Activated CD4-positive, alpha-beta T cell treated with anti-CD3 and anti-CD28 coated beads for 48 hours (primary cell): ENCODE measurements at regions not wholly inside any gene's neighbourhood (a gene's known extent, or its start where the extent isn't known, plus 50 kb on each side); places are given as distances from the start of the nearest gene placed in this dataset.
"Not testable (repeated sequence)": the region's sequence is repeated elsewhere in the genome, so short reads cannot be mapped to it uniquely, and the experiment has no call there.

Source experiments
- DNase-seq: peaks from one replicate; pipeline ENCODE4 v3.0.0-alpha.2; 2020

DNA sequence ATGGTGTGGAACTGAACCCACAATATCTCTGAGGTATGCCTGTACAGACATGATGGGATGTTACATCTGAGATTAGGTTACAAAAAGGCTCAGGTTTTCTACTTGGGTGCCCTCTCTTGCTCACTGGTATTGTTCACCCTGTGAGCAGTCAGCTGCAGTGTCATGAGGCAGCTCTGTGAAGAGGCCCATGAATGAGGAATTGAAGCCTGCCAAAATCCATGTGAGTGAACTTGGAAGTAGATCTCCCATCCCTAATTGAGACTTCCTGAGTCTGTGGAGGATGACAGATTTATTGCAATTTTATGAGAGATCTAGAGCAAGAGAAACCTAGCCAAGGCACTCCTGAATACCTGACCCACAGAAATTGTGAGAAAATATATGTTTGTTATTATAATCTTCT is 404.9 kb upstream of the ZEB2 start:
- no peak for DNase-seq

DNA sequence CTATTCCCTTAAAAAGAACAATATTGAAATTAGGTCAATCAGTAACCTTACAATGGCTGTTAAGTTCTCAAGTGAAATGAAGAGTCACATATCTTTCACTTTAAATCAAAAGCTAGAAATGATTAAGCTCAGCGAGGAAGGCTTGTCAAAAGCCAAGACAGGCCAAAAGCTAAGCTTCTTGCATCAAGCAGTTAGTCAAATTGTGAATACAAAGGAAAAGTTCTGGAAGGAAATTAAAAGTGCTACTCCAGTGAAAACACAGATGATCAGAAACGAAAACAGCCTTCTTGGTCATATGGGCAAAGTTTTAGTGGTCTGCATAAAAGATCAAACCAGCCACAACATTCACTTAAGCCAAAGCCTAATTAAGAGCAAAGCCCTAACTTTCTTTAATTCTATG is 402.6 kb upstream of the ZEB2 start:
- DNase-seq: no peak

DNA sequence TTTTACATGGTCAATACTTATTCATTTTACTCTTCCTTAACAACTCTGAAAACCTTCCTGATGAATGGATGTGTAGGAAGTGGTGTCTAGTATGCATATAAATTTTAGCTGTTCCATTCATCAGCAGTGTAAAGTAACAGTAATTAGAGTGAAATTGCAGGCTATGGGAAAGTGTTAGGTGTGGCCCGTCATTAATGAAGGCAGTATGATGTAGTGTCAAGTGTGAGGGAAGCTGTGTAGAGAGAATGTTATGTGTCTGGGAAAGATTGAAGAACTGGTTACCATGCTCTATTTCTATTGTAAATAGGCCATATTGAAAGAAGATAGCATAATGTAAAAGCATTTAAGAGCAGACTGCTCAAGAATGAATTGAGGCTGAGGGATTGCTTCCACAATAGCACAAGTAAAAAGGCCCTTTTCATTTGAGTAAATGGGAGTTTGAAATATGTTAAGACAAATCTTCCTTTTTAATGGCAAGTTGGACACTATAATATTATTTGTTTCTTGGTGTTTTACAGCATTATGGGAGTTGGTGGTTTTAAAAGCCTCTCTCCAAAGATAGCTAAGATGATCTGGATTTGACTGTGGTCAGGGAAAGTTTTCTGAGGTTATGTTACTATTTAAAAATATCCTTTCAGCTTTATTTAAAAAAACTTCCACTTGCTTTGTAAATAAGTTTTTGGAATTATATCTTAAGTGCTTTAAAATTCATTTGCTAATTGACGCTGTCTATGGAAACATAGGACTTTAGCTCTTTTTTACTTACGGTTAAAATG is 401.0 kb upstream of the ZEB2 start:
- DNase-seq: no peak

DNA sequence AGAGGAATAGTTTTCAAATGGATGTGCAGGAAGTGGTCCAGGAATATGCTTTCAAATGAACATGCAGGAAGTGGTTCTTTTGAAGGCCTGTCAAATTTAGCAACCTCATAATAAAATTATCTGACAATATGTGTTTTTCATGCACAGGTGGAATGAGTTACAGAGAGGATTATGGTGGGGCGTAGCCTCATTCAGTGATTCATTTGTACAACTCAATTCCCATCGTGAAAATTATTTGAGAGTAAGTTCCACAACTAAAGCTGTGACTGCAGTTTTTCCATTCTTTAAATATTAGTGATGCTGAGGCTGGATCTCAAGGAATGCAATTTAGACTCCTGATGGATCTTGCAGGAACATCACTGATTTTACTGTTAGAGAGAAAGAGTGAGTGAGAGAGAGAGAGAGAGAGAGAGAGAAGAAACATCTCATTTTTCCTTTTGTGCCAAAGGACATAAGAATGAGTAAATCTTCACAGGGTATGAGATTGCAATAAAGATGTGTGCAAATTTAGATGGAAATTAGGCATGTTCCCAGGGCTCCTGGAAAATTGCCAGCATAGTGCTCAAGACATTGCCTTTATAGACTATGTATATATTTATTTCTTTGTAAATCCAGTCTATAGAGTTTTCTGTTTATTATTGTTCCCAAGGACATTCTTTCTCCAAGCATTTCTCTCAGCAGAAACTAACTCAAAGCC is 394.9 kb upstream of the ZEB2 start:
- DNase-seq: no peak

DNA sequence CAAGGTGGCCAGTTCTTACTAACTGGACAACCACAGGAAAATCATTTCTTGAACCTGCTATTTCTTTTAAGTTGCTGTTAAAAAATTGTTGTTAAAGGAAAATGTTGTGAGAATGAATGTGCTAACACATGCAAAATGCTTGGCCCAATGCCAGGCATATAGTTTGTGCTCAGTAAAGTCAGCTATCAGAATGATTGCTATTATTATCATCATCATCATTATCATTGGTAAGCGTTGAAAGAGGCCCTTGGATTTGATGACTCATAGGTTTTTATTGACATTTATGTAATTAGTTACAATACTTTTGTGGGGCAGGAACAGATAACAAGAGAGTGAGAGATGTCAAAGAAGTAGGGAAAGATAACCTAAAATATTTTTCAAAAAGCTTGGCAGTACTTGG is 394.2 kb upstream of the ZEB2 start:
- DNase-seq: no peak

DNA sequence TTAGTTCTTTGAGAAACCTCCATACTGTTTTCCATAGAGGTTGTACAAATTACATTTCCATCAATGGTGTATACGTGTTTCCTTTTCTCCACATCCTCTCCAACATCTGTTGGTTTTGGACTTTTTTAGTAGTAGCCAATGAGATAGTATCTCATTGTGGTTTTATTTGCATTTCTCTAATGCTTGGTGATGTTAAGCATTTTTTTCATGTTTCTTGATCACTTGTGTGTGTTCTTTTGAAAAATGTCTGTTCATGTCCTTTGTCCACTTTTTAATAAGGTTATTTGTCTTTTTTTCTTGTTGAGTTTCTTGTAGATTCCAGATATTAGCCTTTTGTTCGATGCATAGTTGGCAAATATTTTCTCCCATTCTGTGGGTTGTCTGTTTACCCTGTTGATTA is 392.3 kb upstream of the ZEB2 start:
- DNase-seq: no peak

DNA sequence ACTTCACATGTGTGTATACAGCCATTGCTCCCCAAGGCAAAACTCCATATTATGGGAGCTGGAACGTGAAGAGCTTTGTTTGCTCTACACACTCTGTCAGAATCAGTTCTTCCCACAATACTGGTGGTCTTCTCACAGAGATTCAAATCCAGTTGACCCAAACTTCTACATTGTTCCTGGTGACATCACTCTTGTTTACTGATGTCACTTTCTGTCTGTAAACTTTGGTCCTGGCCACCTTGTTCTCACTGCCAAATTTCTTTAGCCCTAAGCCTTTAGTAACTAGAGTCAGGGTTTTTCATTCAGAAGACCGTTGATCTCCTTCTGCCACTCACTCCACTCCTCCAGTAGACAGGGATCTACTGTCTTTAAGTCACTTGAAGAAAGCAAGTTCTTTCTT is 386.0 kb upstream of the ZEB2 start:
- DNase-seq: no peak

DNA sequence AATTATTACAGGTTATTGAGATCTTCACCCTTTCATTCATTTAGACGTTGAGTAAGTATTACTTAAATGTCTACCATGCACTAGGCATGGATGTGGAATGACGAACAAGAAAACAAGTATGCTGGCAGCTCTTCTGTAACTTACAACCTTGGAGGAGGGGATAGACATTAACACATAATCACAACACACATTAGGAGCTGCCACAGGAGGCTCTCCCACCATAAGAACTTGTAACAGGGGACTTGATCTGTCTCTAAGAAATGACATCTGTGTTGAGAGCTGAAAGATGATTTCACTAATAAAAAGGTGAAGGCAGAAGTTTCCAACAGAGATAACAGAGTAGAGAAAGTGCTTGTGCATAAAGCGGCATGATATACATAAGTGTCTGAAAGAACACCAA is 384.7 kb upstream of the ZEB2 start:
- no peak for DNase-seq

DNA sequence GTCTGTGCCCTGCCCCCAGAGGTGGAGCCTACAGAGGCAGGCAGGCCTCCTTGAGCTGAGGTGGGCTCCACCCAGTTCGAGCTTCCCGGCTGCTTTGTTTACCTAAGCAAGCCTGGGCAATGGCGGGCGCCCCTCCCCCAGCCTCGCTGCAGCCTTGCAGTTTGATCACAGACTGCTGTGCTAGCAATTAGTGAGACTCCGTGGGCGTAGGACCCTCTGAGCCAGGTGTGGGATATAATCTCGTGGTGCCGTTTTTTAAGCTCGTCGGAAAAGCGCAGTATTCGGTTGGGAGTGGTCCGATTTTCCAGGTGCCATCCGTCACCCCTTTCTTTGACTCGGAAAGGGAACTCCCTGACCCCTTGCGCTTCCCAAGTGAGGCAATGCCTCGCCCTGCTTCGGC is 383.1 kb upstream of the ZEB2 start:
- not testable (repeated sequence) for DNase-seq

DNA sequence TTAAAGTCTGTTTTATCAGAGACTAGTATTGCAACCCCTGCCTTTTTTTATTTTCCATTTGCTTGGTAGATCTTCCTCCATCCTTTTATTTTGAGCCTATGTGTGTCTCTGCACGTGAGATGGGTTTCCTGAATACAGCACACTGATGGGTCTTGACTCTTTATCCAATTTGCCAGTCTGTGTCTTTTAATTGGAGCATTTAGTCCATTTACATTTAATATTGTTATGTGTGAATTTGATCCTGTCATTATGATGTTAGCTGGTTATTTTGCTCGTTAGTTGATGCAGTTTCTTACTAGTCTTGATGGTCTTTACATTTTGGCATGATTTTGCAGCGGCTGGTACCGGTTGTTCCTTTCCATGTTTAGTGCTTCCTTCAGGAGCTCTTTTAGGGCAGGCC is 381.5 kb upstream of the ZEB2 start:
- DNase-seq: not testable (repeated sequence)

DNA sequence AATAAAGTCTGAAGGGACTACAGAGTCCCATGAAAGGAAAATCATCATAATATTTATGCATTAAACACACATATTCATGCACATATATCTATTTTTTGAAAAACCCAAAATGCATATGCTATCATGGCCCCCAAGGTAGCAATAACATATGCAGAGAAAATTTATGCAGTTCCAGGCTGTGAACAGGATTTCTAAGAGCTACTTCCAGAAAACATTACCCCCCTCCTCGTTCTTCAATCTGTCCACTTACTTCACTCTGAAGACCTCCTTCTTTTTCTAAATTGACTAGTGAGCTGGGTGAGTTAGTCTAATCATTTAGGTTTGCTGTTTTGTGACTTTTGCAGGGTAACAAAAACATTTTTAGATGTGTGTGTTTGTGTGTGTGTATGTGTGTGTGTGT is 376.4 kb upstream of the ZEB2 start:
- DNase-seq: no peak

DNA sequence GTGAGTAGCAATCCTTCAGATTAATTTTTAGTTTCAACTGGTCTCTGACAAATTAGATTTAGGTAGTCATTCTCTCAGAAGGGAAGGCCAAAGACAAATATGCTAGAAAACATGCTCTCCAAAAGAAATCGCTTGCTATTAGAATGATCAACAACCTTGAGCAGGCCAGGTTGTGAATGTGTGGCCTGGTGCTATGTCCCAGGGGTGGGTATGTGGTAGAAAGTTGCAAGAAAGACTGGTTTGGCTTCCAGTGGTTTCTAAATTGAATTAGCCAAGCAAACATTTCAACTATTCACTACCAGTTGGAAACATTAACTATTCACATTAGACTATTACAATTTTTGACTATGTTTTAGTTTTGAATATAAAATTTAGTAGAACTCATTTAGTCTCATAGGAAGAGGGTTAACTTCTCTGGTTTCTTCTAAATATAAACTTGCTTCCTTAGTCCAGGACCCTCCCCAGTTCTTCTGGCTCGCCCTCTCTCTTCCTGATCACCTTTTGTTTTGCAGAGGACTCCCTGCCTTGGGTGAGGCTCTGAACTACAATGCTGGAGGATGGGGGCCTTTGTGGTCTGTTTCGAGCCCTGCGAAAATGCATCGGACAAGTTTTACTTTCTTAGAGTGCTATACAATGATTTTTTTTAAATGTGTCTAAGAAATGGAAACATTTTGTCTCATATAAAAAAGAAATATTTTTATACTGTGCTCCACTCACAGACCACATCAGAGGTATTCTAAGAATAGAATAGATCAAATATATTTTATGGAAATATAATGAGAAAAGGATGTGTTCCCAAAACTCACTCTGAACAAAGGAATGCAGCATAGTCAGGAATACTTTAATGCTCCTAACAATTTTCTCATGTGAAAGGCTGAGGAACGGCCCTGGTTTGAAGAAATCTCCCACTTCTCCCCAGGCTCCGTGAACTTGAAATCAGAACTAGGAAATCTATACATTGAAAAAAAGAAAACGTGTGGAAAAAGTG is 375.0 kb upstream of the ZEB2 start:
- DNase-seq: no peak

DNA sequence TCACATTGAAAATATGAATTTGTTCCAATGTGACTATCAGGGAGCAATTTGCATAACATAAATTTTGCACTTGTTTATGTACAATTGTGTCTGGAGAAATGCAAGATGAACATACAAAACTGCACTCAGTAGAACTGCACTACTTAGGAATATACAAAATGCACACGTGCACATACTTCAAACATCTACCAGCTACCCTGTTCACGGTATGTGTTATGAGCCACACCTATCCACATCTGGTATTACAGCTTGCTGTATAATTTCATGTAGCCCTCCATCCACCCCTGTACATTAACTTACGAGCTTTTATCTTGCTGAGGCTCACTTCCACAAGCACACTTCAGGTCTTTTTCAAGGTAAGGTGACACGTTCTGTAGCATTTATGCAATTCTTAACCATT is 373.5 kb upstream of the ZEB2 start:
- no peak for DNase-seq

DNA sequence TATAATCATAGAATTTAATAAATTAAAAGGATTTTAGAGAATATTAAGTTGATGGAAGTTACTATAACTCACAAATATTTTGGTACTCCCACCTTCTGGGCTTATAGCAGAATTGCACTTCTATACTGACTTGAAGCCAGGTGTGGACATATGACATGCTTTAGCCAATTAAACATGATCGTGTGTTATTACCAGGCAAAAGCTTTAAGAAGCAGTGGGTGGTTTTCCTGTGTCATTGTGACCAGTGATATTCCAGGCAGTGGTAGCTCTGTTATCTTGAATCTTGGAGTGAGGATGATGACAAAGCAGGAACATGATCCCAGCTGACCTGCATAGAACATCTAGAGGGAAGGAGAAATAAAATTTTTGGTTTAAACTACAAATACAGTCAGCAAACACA is 370.9 kb upstream of the ZEB2 start:
- no peak for DNase-seq

DNA sequence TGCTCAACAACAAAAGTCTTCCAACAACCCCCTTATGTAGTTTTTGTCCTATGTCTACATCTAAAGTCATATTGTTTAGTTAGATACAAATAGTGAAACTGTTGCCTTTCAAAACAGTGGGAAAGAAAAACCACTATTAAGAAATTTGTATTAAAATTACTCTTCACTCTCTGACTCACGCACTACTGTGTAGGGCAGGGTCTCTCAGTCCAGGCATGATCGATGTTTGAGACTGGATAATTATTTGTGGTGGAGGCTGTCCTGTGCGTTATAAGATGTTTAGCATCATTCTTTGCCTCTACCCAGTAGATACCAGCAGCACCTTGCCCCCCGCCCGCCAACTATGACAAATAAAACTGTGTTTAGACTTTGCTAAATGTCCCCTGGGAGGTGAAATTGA is 369.4 kb upstream of the ZEB2 start:
- no peak for DNase-seq

DNA sequence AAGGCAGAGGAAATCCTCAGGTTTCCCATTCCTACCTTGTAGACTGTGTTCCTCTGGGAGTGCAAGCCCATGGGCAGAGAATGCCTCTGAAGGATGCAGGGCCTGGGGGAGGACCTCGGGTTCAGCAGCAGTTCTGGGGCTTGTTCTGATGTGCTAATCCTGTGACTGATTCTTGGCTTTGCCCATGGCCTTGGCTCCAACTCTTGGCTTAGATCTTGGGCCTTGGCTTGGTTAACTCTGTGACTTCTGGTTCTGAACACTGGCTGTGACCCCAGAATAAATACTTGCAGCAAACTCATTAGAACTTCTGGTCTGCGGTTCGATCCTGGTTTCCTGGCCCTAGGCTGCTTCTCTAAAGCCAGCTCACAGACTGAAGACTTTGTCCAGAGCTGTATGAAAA is 366.9 kb upstream of the ZEB2 start:
- DNase-seq: no peak

DNA sequence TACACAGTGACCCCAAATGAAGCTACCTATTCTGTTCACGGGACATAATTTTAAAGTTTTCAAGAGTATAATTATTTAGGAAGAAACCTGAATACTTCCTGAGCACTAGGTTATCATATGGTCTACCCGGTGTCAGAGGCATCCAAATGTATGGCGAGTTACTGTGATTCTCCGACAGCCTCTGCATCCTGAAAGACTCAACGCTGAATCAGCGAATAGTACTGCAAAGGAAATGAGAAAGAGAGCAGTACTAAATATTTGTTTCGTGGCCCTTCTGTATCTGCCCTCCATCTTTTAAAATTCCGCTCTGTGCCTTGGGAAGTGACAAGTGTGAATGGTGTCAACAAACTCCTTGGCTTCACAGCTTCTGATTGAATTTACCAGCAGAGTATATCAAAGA is 358.0 kb upstream of the ZEB2 start:
- no peak for DNase-seq

DNA sequence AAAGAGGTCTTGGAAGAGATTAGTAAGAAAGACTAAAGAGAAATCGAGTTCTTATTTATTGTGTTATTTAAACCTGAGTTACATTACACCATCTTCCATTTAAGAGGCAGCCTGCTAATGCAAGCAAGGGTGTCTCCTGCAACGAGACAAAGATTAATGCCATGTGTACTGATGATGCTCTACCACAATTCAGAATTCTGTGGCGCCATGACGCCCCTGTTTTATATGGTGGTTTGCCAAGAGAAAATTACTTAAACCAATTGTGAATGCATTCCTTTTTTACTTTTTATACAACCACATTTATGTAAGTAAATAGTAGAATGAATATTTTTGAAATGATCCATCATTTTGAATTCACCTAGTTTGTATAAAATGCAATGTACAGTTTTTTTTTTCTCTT is 356.1 kb upstream of the ZEB2 start:
- DNase-seq: no peak

DNA sequence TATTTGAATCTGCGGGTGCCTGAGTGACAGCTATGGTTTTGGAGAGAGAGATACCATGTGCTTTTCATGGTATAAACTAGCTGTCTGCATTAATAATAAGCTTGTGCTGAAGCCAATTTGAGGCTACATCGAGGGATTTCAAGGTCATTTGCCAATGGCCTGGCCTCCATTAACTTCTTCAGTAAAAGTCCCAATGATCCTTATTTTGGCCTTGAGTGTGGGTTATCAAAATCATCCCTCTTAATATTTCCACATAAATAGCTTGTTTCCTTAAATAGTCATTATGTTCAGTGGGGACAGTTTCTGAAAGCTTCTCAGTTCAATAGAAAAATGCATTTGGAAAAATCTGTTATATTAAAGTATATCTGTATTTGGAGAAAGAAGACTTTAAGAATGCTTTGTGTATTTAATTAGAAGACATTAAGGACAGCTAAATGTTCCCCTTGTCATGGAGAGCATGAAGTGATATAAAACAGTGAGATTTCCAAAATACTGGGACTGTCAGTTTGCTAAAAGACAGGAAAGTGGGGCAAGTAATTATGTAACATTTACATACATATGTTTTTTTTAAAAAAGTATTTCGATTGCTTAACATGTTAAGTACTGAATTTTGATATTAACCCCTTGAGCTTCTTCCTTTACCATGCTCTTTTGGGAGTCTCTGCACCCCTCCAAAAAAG is 355.5 kb upstream of the ZEB2 start:
- no peak for DNase-seq

DNA sequence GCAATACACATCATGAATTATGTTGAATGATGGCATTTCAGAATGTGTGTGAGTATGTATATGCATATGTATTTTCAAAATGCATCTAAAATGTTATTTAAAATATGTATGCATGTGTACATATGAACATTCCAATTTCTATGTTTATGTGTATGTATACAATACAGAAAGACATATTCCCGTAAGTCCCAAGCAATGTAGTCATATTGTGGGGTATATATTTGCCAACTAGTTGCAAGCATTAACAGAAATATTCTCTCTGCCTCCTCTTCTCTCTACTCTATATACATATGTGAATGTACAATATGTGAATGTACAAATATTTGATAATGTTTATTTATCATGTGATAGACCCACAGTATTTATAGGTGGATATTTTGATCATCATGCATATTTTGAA is 345.8 kb upstream of the ZEB2 start:
- no peak for DNase-seq

DNA sequence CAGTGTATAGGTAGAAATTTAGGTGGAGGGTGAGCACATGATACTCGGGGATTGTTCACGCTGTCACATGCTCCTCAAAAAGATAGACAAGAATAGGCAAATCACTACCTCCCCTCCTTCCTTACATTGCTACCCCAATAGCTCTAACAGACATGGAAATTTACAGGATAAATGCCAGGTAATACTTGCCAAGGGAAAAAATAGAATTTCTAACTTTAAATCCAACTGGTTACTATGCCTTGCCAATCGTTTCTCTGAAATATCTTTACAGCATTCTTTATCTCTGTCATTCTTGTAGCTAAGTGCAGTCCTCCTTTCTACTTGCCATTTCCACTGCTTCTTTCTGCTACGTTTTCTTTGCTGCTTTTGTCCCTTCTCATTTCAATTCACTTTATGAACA is 339.8 kb upstream of the ZEB2 start:
- DNase-seq: no peak

DNA sequence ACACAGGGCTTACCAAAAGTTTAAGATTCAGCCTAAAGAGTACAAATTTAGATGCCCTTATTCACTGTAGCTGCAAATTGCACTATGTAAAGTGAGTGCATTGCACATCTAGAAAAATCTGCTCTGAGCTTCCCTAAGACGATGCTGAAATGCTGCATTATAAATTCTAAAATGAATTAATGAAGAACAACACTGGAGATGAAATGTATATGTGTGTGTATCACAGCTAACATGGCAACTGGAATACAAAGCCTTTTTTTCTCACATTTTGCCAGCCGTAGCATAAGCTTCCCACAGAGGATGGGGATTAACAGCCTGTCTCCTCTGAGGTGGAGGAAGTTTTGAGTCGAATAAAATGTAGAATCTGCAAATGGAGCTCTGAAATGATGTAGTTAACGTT is 338.3 kb upstream of the ZEB2 start:
- DNase-seq: no peak

DNA sequence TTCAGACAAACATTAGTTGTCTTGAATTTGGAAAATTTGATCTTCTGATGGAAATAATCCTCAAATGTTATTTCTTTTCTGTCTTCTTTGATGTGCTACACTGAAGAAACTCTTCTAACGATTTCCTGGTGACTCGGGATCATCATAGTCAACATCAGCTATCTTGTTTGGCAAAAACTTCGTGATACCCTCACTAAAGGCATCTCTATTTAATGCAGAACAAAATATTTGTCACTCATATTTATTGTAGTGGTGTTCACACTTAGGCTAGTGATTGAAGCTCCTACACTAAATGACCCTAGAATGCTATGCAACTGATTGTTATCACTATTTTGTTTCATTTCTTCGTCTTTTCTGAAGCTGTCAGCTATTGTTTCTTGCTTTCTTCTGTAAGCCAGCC is 334.7 kb upstream of the ZEB2 start:
- no peak for DNase-seq
